ENCODE measurements at regions not wholly inside any gene's neighbourhood (a gene's known extent, or its start where the extent isn't known, plus 50 kb on each side); places are given as distances from the start of the nearest gene placed in this dataset.
A peak's percentile ranks its signal among the peaks of the same experiment; 100 is the strongest.

DNA sequence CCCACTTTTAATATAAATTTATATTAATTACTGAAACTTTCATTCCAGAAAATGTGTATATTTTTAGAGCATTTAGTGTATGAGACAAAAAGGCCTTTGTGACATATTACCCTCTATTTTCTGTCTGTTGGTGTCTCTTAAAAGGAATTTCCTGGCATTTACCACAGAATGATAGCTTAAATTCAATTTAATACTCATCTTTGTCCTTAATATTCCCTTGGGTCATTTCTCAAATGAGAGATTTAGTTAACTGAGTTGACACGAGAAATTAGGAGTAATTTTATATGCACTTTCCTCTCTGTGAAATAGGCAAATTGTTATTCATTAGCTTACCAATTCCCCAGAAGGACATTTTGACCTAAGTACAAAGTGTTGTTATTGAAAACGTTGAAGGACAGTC lies 101.7 kb upstream of the CTTNBP2 start:
- DNase-seq = no peak

DNA sequence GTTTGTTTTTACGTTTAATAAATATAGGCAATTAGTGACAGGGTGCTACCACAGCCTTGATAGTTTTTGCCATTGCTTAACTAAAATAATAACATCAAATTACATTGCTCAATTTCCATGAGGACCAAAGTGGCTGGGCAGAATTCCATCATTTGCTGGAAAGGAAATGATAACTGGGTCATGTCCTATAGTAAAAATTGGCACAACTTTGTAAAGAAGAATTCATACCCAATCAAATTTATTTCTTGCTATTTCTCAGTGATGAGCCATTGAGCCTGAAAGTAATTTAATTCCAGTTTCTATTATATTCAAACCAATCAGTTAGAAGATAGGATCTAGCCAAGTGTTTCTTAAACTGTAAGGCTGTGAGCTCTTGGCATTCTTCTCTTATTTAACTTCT lies 102.2 kb upstream of the CTTNBP2 start:
- no peak for DNase-seq

- DNase-seq = no peak
These were observed 106.8 kb upstream of the CTTNBP2 start for GRCh38 chr7:117979954-117980497.

DNA sequence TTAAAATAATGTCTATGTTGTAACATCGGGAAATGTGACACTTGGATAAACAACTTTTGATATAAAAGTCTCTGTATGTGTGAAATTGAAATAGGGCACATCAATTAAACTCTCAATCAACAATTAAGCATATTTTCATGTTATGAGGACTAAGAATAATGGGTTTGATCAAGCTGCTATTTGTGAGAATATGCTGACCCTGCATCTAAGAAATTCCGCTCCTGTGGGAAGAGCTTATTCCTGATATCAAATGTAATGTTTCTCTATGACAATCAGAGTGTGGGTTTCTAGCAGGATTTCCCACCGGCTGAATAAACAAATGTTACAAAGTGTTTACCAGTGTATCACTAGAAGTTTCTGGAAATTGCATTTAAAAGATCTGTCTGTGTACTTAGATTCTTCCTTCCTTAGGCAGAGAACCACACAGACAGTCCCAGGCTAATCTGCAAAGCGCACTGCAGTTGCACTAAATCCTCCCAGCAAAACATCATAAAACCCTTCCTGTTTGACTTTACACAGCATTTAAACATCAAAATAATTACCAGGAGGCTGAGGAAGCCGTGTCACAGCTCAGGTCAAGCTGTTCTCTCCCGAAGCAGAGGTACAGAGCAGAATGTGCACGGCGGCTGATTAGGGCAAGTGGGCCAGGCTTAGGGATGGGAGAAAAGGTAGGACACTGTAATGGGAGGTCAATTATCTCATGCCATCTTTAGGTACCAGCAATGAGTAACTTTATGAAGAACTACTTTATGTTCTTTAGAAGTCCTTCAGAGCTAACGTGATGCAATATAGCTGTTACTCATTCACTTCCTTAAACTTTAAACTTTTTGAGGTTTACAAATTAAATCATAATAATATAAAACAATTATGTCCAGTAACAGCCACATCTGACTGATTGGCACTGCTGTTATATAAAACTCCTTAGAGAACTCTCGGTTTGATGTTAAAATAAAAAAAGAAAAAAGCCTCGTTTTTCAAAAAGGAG lies 109.1 kb upstream of the CTTNBP2 start:
- no peak for DNase-seq

DNA sequence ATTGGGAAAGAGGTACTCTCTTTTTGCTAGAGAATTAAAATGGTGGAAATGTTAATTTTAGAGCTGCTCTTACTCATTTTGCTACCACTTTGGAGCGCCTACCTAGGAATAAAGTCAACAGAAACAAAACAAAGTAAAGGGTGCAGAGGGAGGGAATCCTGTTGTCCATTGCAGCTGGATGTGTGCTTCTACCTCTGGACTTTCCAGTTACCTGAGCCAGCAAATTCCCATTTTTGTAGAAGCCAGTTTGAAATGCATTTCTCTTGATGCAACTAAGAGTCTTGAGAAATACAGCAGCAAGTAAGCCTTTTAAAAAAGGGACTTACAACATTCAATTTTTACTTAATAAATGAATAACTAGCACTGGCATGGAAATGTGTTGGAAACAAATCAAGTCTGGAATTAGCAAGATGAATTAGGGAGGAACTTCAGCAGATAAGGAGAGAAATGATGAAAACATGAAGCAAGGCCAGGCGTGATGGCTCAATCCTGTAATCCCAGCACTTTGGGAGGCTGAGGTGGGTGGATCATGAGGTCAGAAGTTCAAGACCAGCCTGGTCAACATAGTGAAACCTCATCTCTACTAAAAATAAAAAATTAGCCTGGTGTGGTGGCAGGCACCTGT lies 113.5 kb upstream of the CTTNBP2 start:
- no peak for DNase-seq

- DNase-seq = no peak
These were observed 117.6 kb upstream of the CTTNBP2 start for GRCh38 chr7:117990834-117991233.

DNA sequence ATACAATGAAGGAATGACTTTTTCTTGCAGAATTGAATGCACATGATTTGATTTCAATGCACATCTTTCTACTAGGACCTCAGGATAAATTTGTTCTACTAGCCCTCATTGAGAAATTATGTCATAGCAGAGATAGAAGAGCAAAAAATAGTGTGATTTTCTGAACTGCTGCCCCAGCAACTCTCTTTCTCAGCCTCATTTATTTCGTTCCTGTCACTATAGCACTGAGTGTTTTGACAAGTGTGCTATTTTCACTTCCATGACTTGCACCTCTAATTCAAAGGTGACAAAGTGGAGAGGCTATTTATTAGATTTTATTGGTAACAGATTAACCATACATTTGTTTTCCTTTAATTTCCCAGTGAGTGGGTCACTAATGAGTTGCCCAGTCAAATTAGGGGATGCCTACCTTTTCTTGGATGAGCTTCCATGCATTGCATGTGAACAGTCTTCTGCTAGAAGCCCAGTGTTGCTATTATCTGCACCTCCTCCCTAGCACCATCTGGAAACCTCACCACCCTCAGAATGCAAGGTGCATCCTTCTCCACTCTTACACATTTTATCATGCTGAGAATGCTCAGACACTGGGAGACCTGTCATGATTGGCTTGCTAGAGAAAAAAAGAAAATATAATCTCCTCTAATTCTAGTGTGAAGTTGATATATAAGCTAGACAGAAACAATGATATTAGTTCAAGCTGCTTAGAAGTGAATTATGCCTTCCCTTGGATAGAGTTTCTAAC lies 119.6 kb upstream of the CTTNBP2 start:
- DNase-seq = no peak

DNA sequence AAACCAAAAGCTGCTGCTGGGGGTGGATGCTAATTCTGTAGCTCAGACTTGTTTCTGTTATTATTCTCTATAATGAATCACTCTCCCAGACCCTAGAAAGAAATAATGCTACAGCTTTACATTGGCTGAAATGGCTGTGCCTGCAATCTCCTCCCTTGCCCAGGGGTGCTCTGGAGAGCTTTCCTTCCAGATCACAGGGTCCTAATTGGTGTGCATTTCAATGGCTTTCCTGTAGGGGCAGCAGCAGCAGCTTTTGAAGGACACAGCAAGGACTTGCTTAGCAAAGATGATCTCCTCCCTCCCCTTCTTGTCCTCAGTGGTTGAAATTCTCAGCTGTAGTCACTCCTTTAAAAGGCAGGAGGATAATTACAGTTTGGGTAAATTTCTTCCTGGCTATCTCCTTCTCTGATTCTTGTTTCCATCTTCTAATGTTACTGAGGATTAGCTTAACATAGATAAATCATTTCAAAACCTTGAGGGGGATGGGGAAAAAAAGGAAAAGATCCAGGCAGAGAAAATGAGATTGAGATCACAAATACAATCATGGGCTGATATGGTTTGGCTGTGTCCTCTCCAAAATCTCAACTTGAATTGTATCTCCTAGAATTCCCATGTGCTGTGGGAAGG lies 120.2 kb upstream of the CTTNBP2 start:
- peak; percentile 55 for DNase-seq

DNA sequence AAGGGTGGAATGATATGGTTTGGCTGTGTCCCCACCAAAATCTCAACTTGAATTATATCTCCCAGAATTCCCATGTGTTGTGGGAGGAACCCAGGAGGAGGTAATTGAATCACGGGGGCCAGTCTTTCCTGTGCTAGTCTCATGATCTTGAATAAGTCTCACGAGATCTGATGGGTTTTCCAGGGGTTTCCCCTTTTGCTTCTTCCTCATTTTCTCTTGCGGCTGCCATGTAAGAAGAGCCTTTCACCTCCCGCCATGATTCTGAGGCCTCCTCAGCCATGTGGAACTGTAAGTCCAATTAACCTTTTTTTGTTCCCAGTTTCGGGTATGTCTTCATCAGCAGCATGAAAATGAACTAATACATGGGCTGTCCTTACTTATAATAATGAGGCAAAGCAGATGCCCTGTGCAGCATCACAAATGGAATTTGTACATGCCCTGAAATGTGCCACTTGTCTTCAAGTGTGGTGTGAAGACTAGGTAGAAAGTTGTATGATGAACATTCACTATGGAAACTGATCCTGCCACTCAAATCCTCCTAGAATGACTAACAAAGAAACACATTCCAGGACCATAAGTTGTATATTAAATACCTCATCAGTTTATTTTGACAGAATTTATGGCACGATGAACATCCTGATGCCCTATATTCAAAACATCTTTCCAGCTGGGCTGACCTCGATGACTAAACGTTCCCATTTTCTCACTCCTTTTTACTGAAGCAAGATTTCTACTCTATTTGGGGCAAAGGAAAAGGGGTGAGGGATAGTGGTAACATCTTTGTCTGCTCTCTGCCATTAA lies 122.8 kb upstream of the CTTNBP2 start:
- no peak for DNase-seq

DNA sequence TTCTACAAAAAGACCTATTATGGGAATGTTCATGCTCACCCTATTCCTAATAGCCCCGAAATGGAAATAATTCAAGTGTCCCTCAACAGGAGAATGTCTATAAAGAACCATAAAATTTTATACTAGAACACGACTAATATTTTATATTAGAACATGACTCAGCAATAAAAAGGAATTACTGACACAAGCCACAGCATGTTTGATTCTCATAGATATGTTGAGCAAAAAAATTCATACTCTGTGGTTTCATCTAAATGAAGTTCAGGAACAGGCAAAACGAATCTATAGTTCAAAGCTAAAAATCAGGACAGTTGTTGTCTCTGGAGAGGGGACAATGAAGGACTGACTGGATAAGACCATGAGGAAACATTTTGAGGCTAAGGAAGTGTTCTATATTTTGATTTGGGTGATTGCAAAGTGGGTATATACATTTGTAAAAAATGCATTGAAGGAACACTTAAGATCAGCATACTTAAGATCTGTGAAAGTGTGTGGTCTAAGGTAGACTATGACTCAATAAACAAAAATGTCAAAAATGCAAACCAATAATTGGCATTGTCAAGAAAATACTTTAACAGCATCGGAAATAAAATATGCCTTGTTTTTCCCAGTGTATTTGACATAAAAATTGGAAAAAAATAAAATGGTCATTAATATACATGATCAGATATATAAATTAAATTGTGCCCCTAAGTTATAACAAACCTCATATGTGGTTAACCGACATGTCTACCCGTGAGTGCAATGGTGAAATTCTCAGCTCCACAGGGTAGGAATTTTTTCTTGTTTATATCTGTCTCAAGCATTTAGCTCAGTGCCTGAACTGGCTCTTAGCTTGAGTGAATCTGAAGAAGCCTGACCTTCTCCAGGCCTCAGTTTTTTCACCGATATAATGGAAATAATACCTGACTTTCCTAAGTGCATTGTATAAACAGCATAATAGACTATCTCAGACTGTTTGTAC lies 124.9 kb upstream of the CTTNBP2 start:
- no peak for DNase-seq

- DNase-seq = no peak
These were observed 127.4 kb upstream of the CTTNBP2 start for GRCh38 chr7:118000480-118001202.

- DNase-seq = no peak
These were observed 130.2 kb upstream of the CTTNBP2 start for GRCh38 chr7:118003476-118003875.

DNA sequence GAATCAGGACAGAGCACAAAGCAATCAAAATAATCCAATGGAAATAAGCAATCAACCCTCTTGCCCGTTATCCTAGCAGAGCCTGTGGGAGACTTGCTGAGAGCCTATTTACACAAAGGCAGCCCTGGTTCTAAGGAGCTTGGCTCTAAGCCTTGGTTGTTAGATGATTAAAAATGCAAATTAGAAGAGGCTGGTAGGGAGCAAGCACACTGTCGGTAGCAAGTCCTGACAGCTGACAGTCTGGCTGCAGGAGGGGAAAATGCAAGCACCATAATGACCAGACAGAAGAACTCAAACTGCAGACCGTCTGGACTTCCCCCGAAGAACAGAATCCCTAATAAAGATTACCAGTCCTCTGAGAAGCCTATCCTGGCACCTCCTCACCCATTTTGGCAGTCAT lies 131.8 kb upstream of the CTTNBP2 start:
- DNase-seq = peak; percentile 7

DNA sequence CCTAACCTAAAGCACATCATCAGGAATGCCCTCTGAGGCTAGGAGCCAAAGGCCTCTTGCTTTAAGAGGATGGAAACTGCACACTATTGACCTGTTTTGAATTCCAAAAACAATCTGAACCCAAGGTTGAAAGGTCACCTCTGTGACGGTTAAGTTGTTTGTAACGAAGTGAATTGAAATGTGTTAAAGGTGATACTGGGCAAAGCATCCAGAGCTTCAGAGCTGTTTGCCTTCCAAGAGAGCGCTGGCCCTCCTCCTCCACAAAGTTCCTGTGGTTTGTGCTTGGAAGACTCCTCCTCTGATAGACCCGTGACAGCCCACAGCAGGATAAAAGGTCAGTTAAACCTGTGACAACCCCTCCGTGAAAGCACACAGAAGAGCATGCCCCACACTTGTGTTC lies 133.7 kb upstream of the CTTNBP2 start:
- DNase-seq = no peak

GRCh38 chr7:118009419-118009818 lies 136.2 kb upstream of the CTTNBP2 start:
- no peak for DNase-seq

DNA sequence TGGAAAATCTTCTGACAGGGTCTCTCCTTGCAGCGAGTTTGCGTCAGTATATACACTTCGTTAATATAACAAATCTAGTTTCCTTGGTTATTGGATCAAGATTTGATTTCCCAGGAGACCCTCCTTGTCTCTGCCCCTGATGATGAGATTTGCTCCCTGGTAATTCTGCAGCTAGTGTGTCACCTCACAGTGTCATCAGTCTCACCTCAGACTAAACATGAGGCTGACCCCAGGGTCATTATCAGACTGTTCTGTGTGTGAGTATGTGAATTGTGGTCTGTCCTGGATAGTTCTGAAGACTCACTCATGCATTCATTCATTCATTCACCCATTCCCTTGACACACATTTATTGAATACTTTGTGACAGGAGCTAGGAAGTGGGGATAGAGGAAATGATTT lies 138.4 kb upstream of the CTTNBP2 start:
- DNase-seq = no peak

DNA sequence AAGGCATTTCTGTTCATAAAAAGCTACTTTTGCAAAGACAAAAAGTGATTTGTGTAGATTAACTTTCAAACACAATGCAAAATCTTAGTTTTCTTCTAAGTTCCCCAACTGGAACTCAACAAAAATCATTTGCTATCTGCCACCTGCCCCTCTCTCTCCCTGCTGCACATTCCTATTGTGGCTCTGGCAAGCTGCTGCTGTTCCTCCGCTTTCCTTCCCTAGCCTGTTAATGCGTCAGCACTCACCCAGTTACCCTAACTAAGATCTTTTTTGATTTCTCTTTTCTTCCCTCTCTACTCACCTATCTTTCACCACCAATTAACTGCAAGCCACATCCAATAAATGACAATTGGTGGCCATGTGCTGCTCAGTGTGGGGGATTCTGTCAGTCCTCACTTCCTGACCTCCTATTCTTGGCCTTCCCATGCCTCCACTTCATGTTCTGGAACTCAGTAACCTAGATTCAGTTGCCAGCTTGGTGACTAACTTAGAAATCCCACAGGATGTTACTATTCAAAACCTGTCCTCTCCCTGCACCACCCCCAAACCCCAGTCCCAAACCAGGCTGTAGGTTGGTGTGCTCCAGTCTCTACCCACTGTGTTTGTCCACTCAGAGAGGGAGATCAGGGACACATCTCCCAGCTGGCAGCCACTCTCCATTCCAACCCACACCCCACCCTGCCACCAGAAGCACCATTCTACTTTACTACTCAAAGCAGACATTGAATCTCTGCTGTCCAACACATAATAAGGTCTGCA lies 140.2 kb upstream of the CTTNBP2 start:
- no peak for DNase-seq

GRCh38 chr7:118022546-118022945 lies 149.3 kb upstream of the CTTNBP2 start:
- DNase-seq = no peak

- DNase-seq = no peak
These were observed 153.6 kb upstream of the CTTNBP2 start for GRCh38 chr7:118026791-118027190.
